GM18861 (cell line): ENCODE measurements at regions not wholly inside any gene's neighbourhood (a gene's known extent, or its start where the extent isn't known, plus 50 kb on each side); places are given as distances from the start of the nearest gene placed in this dataset.
"Not testable (repeated sequence)": the region's sequence is repeated elsewhere in the genome, so short reads cannot be mapped to it uniquely, and the experiment has no call there.

Experiments used
- ATAC-seq: cut with Tn5 transposase; IDR thresholded peaks from one replicate; pipeline ENCODE4 v1.9.1; 2021; ENCODE audit not compliant: unreplicated experiment

GRCh38 chr7:65071854-65072431 is 65.5 kb upstream of the ERV3-1 start:
- not testable (repeated sequence) for ATAC-seq

- not testable (repeated sequence) for ATAC-seq
These were observed 63.0 kb upstream of the ERV3-1 start for GRCh38 chr7:65069476-65069875.

GRCh38 chr7:65062566-65062965 is 56.1 kb upstream of the ERV3-1 start:
- not testable (repeated sequence) for ATAC-seq

GRCh38 chr7:65059247-65059646 is 52.8 kb upstream of the ERV3-1 start:
- not testable (repeated sequence) for ATAC-seq
